SJSA1 (cell line): ENCODE measurements at regions not wholly inside any gene's neighbourhood (a gene's known extent, or its start where the extent isn't known, plus 50 kb on each side); places are given as distances from the start of the nearest gene placed in this dataset.
"Not testable (repeated sequence)": the region's sequence is repeated elsewhere in the genome, so short reads cannot be mapped to it uniquely, and the experiment has no call there.

Experiments
- DNase-seq, 2 experiments: peaks; one replicate each; pipeline ENCODE4 v3.0.0-alpha.2; 2015 to 2020; ENCODE audit warnings: low spot score in 2 of 2, low read depth in 1 of 2
- H3K27ac ChIP-seq: fragments of 250-450 bp; sonication (Bioruptor Pico); 2 replicates; pipeline ENCODE4 v1.5.1; 2020; ENCODE audit warnings: mild to moderate bottlenecking, moderate library complexity
- H3K27me3 ChIP-seq: fragments of 250-450 bp; sonication (Bioruptor Pico); replicated peaks from 2 replicates; pipeline ENCODE4 v1.5.1; 2020; ENCODE audit warnings: mild to moderate bottlenecking, moderate library complexity
- H3K36me3 ChIP-seq: fragments of 250-450 bp; sonication (Bioruptor Pico); 2 replicates; pipeline ENCODE4 v1.5.1; 2020; ENCODE audit warnings: mild to moderate bottlenecking
- H3K4me1 ChIP-seq: fragments of 250-450 bp; sonication (Bioruptor Pico); replicated peaks from 2 replicates; pipeline ENCODE4 v1.6.1; 2021; ENCODE audit warnings: mild to moderate bottlenecking
- H3K4me3 ChIP-seq: fragments of 250-450 bp; sonication (Bioruptor Pico); 2 replicates; pipeline ENCODE4 v1.5.1; 2020; ENCODE audit warnings: mild to moderate bottlenecking
- H3K9me3 ChIP-seq: fragments of 250-450 bp; sonication (Bioruptor Pico); replicated peaks from 2 replicates; pipeline ENCODE4 v1.5.1; 2020; ENCODE audit warnings: mild to moderate bottlenecking

GRCh38 chr2:15752552-15753232, 161.0 kb downstream of the DDX1 start:
- Histone ChIP-seq H3K36me3 (no peaks in the 10 kb centered on the region), H3K27ac (no peak overlapping the region), H3K4me3 (no peak overlapping the region), H3K27me3 (peaks cover 3% of the 10 kb centered on the region; the same call in 1 of the 2 replicates), H3K9me3 (no peaks in the 10 kb centered on the region), H3K4me1 (no peaks in the 10 kb centered on the region)
- DNase-seq, result no peak

GRCh38 chr2:15753233-15753798, 161.6 kb downstream of the DDX1 start:
- no peak overlapping the region for H3K27ac ChIP-seq
- H3K36me3 ChIP-seq, result no peaks in the 10 kb centered on the region
- no peaks in the 10 kb centered on the region for H3K9me3 ChIP-seq
- no peak for DNase-seq
- H3K4me1 ChIP-seq, result no peaks in the 10 kb centered on the region
- H3K4me3 ChIP-seq, result no peak overlapping the region
- H3K27me3 ChIP-seq, result peaks cover 3% of the 10 kb centered on the region; the same call in 1 of the 2 replicates

- no peaks in the 10 kb centered on the region for H3K36me3 ChIP-seq
- no peaks in the 10 kb centered on the region for H3K4me1 ChIP-seq
Observed at GRCh38 chr2:15753811-15754702, 162.4 kb downstream of the DDX1 start.

GRCh38 chr2:15754703-15755099, 163.0 kb downstream of the DDX1 start:
- no peak for DNase-seq
- Histone ChIP-seq H3K27me3 (peaks cover 3% of the 10 kb centered on the region; the same call in 1 of the 2 replicates), H3K36me3 (no peaks in the 10 kb centered on the region)

More at GRCh38 chr2:15753811-15754702, 162.4 kb downstream of the DDX1 start:
- H3K4me3 ChIP-seq, result no peak overlapping the region
- DNase-seq, result no peak
- H3K27me3 ChIP-seq, result peaks cover 3% of the 10 kb centered on the region; the same call in 1 of the 2 replicates
- H3K27ac ChIP-seq, result no peak overlapping the region
- no peaks in the 10 kb centered on the region for H3K9me3 ChIP-seq

GRCh38 chr2:15755528-15755927, 163.9 kb downstream of the DDX1 start:
- H3K4me3 ChIP-seq, result no peak overlapping the region
- H3K36me3 ChIP-seq, result no peaks in the 10 kb centered on the region
- H3K27ac ChIP-seq, result no peak overlapping the region
- no peaks in the 10 kb centered on the region for H3K9me3 ChIP-seq
- no peak for DNase-seq
- peaks cover 3% of the 10 kb centered on the region; the same call in 1 of the 2 replicates for H3K27me3 ChIP-seq
- no peaks in the 10 kb centered on the region for H3K4me1 ChIP-seq

More at GRCh38 chr2:15754703-15755099, 163.0 kb downstream of the DDX1 start:
- Histone ChIP-seq H3K4me1 (no peaks in the 10 kb centered on the region), H3K9me3 (no peaks in the 10 kb centered on the region), H3K27ac (no peak overlapping the region), H3K4me3 (no peak overlapping the region)

GRCh38 chr2:15756011-15756550, 164.4 kb downstream of the DDX1 start:
- H3K4me1 ChIP-seq, result no peaks in the 10 kb centered on the region
- no peak overlapping the region for H3K4me3 ChIP-seq
- no peaks in the 10 kb centered on the region for H3K9me3 ChIP-seq
- peaks cover 3% of the 10 kb centered on the region; the same call in 1 of the 2 replicates for H3K27me3 ChIP-seq
- H3K27ac ChIP-seq, result no peak overlapping the region
- H3K36me3 ChIP-seq, result no peaks in the 10 kb centered on the region
- no peak for DNase-seq

GRCh38 chr2:15756882-15757819, 165.5 kb downstream of the DDX1 start:
- H3K4me3 ChIP-seq, result no peak overlapping the region
- H3K27ac ChIP-seq, result no peak overlapping the region
- H3K9me3 ChIP-seq, result no peaks in the 10 kb centered on the region
- H3K27me3 ChIP-seq, result peaks cover 3% of the 10 kb centered on the region; the same call in 1 of the 2 replicates
- DNase-seq, result no peak
- H3K36me3 ChIP-seq, result no peaks in the 10 kb centered on the region
- H3K4me1 ChIP-seq, result no peaks in the 10 kb centered on the region

- no peaks in the 10 kb centered on the region for H3K4me1 ChIP-seq
- H3K9me3 ChIP-seq, result no peaks in the 10 kb centered on the region
- no peak for DNase-seq
- no peak overlapping the region for H3K27ac ChIP-seq
- H3K4me3 ChIP-seq, result no peak overlapping the region
- H3K27me3 ChIP-seq, result no peaks in the 10 kb centered on the region; the same call in 1 of the 2 replicates
- H3K36me3 ChIP-seq, result no peaks in the 10 kb centered on the region
Observed at GRCh38 chr2:15757820-15758586, 166.3 kb downstream of the DDX1 start.

- H3K4me3 ChIP-seq, result no peak overlapping the region
- no peak overlapping the region for H3K27ac ChIP-seq
- no peaks in the 10 kb centered on the region for H3K27me3 ChIP-seq
- no peaks in the 10 kb centered on the region for H3K4me1 ChIP-seq
- H3K36me3 ChIP-seq, result no peaks in the 10 kb centered on the region
- DNase-seq, result no peak
- no peaks in the 10 kb centered on the region for H3K9me3 ChIP-seq
Observed at GRCh38 chr2:15758848-15759247, 167.2 kb downstream of the DDX1 start.

GRCh38 chr2:15759385-15759784, 167.7 kb downstream of the DDX1 start:
- no peak overlapping the region for H3K27ac ChIP-seq
- no peaks in the 10 kb centered on the region for H3K27me3 ChIP-seq
- H3K4me3 ChIP-seq, result no peak overlapping the region
- no peak for DNase-seq
- H3K36me3 ChIP-seq, result no peaks in the 10 kb centered on the region
- no peaks in the 10 kb centered on the region for H3K4me1 ChIP-seq
- H3K9me3 ChIP-seq, result no peaks in the 10 kb centered on the region

GRCh38 chr2:15759791-15760190, 168.1 kb downstream of the DDX1 start:
- not testable (repeated sequence) for DNase-seq, H3K27me3 ChIP-seq, H3K27ac ChIP-seq, H3K36me3 ChIP-seq, H3K9me3 ChIP-seq, H3K4me1 ChIP-seq, H3K4me3 ChIP-seq

- Histone ChIP-seq H3K27ac (no peak overlapping the region), H3K27me3 (no peaks in the 10 kb centered on the region), H3K9me3 (no peaks in the 10 kb centered on the region), H3K36me3 (no peaks in the 10 kb centered on the region), H3K4me1 (no peaks in the 10 kb centered on the region), H3K4me3 (no peak overlapping the region)
- no peak for DNase-seq
Observed at GRCh38 chr2:15760232-15760910, 168.7 kb downstream of the DDX1 start.
